ENCODE measurements at regions not wholly inside any gene's neighbourhood (a gene's known extent, or its start where the extent isn't known, plus 50 kb on each side); places are given as distances from the start of the nearest gene placed in this dataset.
"Not testable (repeated sequence)": the region's sequence is repeated elsewhere in the genome, so short reads cannot be mapped to it uniquely, and the experiment has no call there.

DNA sequence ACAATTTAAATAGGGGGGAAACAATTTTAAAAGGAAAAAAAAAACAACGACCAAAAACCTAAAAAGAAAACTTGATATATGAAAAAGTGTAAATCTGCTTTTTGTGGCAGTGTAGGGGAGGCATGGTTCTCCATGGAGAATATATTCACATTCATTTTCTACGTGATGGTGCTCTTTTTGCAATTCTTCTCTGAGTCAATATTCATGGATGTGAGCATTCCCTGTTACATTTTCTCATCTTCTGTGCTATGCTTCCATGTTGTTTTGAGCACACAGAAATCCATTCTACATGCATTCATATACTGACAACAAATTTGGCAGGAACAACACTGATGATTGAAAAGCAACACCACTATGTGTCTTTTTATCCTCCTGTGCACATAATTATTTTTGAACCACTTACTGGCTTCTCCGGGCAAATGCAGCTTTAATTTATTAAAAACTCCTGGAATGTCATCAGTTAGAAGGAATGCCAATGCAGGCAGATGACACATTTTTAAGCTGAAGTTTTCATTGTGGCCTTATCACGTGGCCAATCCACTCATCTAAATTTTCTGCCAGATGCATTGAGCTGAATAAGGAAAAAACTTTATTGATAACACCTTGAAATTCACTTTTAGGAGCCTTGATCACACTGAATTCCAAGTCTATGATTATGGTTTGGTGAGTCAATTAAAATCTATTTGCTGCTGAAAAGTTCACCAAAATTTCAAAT, 590.6 kb downstream of the NUF2 start:
- DNase-seq: no peak

DNA sequence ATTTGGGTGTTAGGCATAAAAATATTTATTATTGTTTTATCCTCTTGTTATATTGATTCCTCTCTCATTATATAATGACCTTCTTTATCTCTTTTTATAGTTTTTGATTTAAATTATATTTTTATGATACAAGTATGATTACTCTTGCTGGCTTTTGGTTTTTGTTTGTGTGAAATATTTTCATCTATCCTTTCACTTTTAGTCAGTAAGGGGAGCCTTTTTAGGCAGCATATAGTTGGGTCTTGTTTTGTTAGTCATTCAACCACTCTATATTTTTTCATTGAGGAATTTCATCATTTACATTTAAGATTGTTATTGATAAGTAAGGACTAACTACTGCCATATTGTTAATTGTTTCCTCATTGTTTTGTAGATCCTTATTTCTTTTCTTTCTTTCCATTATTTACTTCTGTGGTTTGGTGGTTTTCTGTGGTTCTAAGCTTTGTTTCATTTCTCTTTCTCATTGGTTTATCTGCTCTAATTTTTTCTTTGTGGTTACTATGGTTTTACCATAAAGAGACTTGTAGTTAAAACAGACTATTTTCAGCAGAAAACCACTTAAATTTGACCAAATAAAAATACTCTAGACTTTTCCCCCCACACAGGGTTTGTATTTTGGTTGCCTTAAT, 593.1 kb downstream of the NUF2 start:
- DNase-seq: no peak

DNA sequence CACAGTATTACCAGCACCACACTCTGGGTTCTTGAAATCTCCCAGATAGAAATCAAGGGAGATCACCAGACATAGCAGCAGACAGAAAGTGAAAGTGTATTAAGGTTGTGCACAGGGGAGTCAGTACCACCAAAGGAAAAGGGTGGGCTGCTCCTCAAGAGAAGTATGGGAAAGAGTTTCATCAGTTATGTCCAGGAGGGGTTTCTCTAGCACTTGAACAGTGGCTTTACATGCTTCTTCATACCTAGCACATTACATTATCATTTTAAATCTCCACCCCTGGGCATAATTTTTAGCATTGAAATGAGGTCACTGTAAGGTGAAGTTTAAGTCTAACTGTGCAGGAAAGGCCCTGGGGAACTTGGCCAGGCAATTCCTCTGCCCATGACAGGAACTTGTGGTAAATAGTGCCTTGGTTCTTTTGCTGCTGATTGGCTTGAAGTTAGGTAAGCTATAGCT, 601.0 kb downstream of the NUF2 start:
- DNase-seq: no peak

DNA sequence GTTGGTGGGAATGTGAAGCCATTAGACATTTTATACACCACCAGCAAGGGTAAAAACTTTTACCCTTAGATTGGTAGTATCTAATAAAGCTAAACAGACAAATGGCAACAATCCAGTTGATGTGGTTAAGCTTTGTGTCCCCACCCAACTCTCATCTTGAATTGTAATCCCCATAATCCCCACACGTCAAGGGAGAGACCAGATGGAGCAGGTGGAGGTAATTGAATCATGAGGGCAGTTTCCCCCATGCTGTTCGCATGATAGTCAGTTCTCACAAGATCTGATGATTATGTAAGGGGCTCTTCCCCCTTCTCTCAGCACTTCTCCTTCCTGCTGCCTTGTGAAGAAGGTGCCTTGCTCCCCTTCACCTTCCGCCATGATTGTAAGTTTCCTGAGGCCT, 602.3 kb downstream of the NUF2 start:
- DNase-seq: no peak

DNA sequence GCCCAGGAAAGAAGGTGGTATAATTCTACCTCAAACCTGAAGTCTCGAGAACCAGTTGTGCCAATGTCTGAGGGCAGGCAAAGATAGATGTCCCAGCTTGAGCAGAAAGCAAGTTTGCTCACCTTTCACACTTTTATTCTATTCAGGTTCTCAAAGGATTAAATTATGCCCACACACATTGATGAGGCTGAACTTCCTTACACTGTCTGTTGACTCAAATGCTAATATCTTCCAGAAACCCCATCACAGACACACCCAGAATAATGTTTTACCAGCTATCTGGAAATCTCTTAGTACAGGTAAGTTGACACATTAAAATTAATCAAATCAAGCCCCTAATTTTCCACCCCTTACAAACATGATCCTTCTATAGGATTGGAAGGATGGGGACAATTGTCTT, 605.7 kb downstream of the NUF2 start:
- no peak for DNase-seq

DNA sequence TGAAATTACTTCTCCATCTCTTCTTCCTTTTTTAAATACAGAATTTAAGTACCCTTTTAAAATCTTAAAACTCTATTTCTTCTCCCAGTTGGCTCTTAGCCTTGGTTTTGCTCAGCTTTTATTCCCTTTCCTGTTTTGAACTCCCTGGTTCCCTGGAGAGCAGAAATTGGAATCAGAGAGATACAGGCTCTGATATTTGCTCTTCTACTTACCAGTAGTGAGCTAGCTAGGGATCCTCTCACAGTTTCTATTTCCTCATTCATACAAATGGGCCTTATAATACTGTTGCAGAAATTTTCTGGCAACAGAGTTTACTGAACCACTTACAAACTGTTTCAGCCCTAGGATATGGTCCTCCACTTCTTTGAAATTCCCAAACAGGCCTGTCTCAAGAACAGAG, 606.3 kb downstream of the NUF2 start:
- DNase-seq: no peak

DNA sequence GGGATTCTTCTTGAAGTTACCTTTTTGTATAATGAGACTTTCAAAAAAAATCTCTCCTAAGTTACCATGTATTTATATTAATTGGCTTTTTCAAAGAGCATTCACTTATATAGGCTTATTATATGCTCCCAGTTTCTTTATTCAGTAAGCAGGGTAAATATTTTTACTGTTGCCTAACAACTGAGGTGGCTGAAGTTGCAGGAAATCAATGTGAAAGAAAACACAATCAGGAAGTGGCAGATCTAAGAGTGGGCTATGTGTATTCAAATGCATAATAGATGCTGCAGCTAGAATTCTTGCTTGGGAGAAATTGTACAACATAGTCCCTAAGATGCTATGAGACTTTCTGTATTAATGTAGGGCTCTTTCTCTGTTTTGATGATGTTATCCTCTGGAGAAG, 606.9 kb downstream of the NUF2 start:
- no peak for DNase-seq

DNA sequence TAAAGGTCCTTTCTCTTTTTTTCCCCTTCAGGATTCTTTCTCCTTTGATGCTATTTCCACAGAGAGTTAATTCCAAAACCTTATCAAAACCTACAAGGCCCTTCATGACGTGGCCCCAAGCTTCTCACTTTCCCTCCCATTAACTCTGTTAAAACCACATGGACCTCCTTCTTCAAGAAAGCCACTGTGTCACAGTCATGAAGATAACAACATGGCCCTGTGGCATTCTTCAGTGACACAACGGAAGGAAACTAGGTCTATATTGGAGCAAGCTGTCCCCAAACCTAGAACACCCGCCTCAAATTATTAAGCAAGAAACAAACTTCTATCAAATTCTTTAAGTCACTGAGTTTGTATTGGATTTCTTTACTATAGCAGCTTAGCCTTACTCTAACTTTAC, 611.1 kb downstream of the NUF2 start:
- DNase-seq: no peak

DNA sequence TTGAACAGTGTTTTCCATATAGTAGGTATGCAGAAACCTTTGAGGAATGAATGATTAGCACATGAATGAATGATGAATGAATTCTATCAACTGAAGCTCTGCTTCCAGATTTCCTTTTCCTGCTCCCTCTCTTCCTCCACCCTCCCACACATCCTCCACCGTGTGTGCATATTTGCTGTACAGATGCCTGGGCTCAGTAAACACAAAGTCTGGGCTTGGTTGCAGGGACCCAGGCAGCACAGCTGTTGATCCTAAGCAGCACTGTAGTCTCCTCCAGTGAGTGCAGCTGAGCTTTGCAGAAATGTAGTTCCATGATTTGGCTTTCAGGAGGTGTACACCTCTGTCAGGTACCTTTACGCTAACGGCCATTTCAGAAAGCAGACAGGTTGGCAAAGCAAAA, 611.7 kb downstream of the NUF2 start:
- DNase-seq: no peak

DNA sequence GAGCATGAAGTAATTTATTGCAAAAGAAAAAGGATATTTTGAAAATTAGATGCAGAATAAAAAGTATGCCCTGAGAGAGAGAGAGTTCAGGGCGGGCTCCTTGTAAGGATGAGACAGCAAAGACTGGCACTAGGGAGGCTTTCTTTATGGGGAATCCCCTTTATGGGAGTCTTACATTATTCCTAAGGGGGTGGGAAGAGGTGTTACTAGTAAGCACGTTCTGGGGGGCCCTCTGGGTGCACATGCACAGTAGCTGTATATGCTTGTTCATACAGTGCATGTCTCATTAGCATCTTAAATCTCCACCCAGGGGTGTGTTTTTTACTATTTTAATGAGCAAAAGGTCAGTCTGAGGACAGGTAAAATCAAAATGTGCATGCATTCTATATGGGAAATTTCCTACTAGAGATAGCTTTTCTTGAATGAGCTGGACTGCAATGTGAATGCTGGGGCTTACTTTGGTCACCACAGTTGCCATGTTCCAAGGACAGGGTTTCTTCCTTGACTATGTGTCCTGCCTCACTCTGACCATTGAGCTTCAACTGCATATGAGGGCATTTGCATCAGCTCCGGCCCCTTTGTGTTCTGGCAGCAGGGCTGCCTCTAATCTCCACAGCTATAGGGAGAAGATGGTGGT, 614.1 kb downstream of the NUF2 start:
- no peak for DNase-seq

DNA sequence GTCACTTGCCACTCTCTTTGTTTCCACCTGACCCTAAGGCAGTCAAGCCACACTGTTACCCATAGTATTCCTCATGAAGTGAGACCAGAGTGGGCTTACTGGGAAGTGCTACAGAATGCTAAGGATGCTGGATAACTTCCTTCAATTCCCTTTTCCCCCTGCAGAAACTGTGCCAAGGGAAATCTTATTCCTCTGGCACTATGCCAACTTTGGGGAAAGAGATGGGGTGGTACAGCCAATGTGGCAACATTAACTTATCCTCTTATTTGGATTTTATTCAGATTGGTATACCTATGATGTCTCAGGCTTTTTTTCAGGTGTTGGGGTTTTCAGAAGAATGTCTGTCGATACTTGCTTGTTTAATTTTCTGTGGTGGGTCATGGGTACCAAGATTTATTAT, 599.4 kb upstream of the PBX1 start:
- no peak for DNase-seq

DNA sequence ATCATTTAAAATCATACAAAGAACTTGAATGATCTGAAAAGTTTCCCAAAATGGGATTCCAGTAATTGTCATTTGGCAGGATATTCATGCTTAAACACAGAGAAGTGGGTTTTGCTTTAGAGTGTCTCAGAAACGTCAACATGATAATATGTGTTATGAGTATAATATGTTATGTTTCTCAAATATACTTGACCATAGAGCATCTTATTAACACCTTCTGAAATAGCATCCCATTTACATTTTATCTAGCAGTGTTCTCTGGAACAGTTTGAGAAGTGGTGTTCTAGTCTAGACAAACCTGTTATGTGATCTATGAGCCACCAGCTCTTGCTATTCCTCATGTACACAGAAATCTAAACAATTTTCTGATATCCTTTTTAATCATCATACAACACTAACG, 588.8 kb upstream of the PBX1 start:
- DNase-seq: no peak

DNA sequence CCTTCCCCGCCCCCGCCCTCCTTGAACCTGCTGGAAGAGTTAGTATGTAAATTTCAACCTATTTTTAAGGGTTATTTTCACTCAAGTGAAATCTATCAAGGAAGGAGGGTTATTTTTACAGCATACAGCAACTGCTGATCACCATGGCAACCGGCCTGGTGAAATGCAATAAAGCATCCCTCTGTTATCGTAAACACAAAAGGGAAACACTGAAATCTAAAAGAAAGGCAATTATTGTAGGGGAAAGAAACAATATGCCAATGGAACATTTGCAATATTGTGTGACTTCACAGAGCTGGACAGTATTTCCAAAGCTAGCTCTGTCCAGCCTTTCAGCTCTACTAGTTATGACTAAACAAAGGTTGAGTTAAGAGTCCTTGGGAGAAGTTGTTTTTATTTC, 588.3 kb upstream of the PBX1 start:
- DNase-seq: no peak

DNA sequence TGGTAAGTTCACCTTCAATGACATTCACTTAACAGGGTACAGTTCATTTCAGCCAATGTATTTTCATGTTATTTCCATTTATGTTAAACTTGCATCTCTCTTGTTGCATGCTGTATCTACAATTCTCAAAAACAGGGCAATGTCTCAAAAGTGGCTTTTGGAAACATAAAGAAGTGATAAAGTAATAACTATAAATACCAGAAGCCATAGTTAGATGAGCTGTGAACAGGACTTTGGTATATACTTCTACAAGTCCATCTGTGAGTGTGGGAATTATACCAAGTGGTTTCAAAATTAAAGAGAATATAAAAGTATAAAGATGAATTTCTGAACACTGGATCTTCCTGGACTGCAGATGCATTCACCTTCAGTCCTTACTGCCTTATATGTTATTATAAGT, 585.4 kb upstream of the PBX1 start:
- no peak for DNase-seq

DNA sequence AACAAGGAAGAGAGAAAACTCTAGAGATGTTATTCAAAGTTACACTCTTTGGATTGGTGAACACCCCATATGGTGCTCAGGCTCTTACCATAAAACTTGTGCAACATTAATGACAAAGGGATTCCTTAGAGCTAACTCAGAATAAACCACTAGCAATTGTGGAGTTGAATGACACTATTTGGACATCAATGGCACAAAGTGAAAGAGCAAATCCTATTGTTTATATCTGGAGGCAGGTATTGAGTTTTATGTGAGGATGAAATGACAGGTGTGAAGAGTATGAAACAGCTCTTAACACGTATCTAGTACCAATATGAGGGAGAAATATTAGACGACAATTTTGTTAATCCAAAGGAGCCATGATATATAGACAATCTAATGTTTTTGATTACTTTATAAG, 584.9 kb upstream of the PBX1 start:
- DNase-seq: no peak

DNA sequence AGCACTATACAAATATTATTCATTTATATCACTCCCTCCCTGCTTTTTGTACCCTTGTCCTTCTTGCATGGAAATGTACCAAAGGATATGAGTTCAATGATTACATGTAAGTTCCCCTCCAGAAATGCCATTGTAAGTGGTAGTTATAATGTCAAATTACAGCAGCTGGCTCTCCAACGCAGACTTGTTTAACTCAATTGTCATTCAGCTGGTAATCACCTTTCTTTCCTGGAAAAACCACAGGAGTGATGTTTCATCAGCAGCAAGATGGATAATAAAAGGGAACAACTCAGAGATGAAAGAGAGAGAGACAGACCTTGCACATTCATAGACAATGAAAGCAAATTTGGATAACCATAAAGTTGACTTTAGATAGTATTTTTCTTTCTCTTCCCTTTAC, 578.6 kb upstream of the PBX1 start:
- no peak for DNase-seq

DNA sequence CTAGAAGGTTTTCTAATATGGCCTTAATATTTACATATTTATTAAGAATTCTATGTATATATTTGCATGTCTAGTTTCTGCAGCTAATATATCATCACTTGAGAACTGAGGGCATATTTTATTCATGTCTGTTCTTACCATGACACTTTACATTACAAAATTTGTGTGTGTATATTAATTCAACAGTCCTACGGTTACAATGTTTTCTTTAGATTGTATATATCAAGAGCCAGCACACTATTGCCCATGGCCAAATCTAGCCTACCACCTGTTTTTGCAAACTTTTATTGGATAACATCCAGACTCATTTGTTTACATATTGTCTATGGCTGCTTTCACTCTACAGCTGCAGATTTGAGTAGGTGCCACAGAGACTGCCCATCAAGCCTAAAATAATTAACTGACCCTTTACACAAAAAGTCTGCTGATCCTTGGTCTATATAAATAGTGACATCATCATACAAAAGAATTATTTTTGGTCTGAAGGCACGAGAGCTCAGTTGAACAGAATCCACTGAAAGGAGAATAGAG, 577.4 kb upstream of the PBX1 start:
- no peak for DNase-seq

DNA sequence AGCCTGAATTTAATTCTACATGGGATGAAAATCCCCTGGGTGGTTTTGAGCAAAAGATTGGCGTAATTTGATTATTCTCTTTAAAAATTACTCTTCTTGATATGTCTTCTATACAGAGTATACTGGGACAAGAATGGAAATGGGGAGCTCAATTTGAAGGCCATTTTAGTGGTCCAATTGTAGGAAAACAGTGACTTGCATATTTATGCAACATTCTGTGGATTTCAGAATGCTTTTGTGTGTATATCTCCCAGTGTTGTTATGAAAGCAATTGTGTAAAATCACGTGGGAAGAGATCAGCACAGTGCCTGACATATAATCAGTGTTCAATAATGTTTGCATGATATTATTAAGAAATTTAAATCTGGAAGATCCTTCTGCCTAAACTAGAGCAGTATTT, 575.9 kb upstream of the PBX1 start:
- DNase-seq: no peak

DNA sequence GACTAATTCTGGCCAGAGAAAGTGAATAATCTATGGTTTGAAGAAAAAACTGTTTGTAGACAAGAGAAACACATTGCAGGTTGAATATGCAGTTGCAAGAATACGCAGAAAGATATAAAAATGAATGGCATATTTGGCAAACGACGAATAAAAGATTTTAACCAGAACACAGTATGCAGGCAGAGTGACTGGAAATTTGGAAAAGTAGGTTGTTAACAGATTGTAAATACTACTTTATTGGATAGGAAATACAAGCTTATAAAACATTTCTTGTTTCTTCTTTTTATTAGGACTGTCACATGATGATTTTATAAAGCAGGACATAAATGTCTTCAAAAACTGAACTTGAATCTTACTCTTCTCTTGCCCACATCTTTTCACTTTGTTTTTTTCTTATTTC, 573.3 kb upstream of the PBX1 start:
- no peak for DNase-seq

DNA sequence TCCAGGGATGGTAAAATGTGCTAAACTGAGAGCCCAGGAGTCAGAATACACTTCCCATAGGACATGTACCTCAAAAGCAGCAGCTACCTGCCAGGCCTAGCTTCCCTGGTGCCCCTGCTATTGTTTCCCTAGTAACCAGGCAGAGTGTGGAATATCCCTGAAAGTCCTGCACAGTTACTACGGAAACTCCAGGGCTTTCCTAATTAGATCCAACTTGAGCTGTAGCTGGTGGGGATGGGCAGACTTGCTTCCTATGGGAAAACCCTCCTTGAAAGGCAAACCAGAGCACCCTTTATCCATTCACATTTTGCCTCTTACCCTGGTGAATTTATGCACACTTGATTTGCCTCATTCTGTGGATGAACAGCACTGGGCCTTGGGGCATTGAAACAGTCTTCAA, 559.9 kb upstream of the PBX1 start:
- no peak for DNase-seq

DNA sequence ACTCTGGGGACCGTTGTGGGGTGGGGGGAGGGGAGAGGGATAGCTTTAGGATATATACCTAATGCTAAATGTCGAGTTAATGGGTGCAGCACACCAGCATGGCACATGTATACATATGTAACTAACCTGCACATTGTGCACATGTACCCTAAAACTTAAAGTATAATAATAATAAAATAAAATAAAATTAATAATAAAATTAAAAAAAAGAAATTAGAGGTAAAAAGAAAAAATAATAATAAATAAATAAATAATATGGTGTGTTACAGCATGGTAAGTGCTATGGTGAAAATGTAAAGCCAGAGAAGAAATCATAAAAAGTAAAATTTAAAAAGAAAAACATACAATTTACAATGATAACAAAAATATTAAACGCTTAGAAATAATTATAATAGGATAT, 552.8 kb upstream of the PBX1 start:
- not testable (repeated sequence) for DNase-seq

DNA sequence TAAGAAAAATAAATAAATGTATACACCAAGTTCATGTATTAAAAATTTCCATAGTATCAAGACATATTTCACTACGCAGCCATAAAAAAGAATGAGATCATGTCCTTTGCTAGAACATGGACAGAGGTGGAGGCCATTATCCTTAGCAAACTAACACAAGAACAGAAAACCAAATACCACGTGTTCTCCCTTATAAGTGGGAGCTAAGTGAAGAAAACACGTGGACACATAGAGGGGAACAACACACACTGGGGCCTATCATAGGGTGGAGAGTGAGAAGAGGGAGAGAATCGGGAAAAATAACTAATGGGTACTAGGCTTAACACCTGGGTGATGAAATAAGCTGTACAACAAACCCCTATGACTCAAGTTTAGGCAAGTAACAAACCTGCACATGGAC, 552.4 kb upstream of the PBX1 start:
- no peak for DNase-seq

DNA sequence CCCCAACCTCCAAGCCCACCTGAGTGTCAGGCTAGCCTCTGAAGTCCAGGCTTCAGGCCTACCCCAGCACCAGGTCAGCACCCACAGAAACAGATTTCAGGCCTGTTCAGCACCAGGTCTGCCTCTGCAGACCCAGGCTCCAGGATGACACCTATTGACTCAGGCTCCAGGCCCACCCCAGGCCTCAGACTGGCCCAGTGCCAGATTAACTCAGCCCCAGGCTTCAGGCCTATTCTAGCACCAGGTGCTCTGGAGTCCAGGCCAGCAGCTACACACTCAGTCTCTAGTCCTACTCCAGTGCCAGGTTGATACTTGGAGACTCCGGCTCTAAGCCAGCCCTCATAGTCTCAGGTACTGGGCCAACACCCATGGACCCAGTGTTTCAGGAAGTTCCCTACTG, 541.7 kb upstream of the PBX1 start:
- no peak for DNase-seq

DNA sequence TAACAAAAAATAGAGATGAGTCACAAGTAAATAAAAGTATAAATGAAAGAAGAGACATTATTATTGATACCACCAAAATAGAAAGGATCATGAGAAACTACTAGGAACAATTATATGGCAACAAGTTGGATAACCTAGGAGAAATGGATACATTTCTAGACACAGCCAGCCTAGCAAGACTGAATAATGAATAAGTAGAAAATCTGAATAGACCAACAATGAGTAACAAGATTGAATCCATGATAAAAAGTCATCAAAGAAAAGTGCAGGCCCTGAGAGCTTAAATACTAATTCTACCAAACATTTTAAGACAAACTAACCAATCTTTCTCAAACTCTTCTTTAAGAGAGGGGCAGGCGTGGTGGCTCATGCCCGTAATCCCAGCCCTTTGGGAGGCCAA, 538.6 kb upstream of the PBX1 start:
- DNase-seq: no peak

Data from left hindlimb (tissue), 1 donor.